ENCODE measurements at regions not wholly inside any gene's neighbourhood (a gene's known extent, or its start where the extent isn't known, plus 50 kb on each side); places are given as distances from the start of the nearest gene placed in this dataset.

- H3K36me3 ChIP-seq (ENCODE audit: control insufficient read depth in 2 of 2, insufficient read depth in 1 of 2, low read length in 2 of 2) = no peaks in the 10 kb centered on the region
- TF ChIP-seq ZNF449 (tag by site-specific recombination; IDR thresholded peaks at IDR 0.05) (no peak), ZNF335 (tag by site-specific recombination; conservative IDR thresholded peaks at IDR 0.05) (0 out of 2 replicates have a peak, but pooled peaks have one; percentile 15)
- ChIA-PET CTCF (no interaction called here), POLR2A (no interaction called here)
- no peaks in the 10 kb centered on the region for H3K9me3 ChIP-seq (ENCODE audit: control insufficient read depth, insufficient read depth, low read depth, low read length)
- H3K27ac ChIP-seq (ENCODE audit: extremely low read depth, low read depth, low read length) = no peak overlapping the region
- no peaks in the 10 kb centered on the region for H3K4me1 ChIP-seq (ENCODE audit: control insufficient read depth, insufficient read depth, low read length)
- H3K4me3 ChIP-seq (ENCODE audit: low read depth, low read length) = no peak overlapping the region
These were observed 84.0 kb downstream of the HES1 start for GRCh38 chr3:194219826-194220410.

- no peak overlapping the region for H3K4me3 ChIP-seq (ENCODE audit: low read depth, low read length)
- ChIA-PET POLR2A (no interaction called here), CTCF (interaction anchor here (0.6 kb wide), 1 partner anchor 21 kb away, joined by 3 read pairs; no protein-coding TSS in a partner anchor)
- H3K36me3 ChIP-seq (ENCODE audit: control insufficient read depth in 2 of 2, insufficient read depth in 1 of 2, low read length in 2 of 2) = no peaks in the 10 kb centered on the region
- H3K4me1 ChIP-seq (ENCODE audit: control insufficient read depth, insufficient read depth, low read length) = no peaks in the 10 kb centered on the region
- H3K27ac ChIP-seq (ENCODE audit: extremely low read depth, low read depth, low read length) = no peak overlapping the region
- TF ChIP-seq ZNF555 (tag by site-specific recombination; conservative IDR thresholded peaks at IDR 0.05) (no peak), ZSCAN23 (tag by site-specific recombination; IDR thresholded peaks at IDR 0.05) (no peak), GLIS1 (tag by site-specific recombination; IDR thresholded peaks at IDR 0.05) (no peak), ZNF266 (tag by site-specific recombination; IDR thresholded peaks at IDR 0.05; ENCODE audit: low read depth) (no peak), RBAK (tag by site-specific recombination; IDR thresholded peaks at IDR 0.05) (no peak), ZSCAN18 (tag by site-specific recombination; IDR thresholded peaks at IDR 0.05) (no peak), ZNF513 (tag by site-specific recombination; IDR thresholded peaks at IDR 0.05) (no peak), ZNF133 (tag by site-specific recombination; IDR thresholded peaks at IDR 0.05) (no peak), ZBTB11 (tag by site-specific recombination; conservative IDR thresholded peaks at IDR 0.05; ENCODE audit: low read depth) (no peak), ZFP41 (tag by site-specific recombination; IDR thresholded peaks at IDR 0.05; ENCODE audit: borderline replicate concordance) (no peak), ZNF629 (tag by site-specific recombination; IDR thresholded peaks at IDR 0.05) (no peak), ZNF221 (tag by site-specific recombination; IDR thresholded peaks at IDR 0.05; ENCODE audit: borderline replicate concordance) (no peak), SP2 (tag by site-specific recombination; IDR thresholded peaks at IDR 0.05) (no peak), ZNF114 (tag by site-specific recombination; IDR thresholded peaks at IDR 0.05) (no peak), ZNF16 (tag by site-specific recombination; IDR thresholded peaks at IDR 0.05; ENCODE audit: low read depth) (no peak), ZNF707 (tag by site-specific recombination; IDR thresholded peaks at IDR 0.05) (no peak), ZBTB6 (tag by site-specific recombination; IDR thresholded peaks at IDR 0.05) (no peak), ZFP37 (tag by site-specific recombination; IDR thresholded peaks at IDR 0.05) (no peak), SP3 (tag by site-specific recombination; IDR thresholded peaks at IDR 0.05) (no peak), ZNF621 (tag by site-specific recombination; IDR thresholded peaks at IDR 0.05) (no peak)
- no peaks in the 10 kb centered on the region for H3K9me3 ChIP-seq (ENCODE audit: control insufficient read depth, insufficient read depth, low read depth, low read length)
These were observed 85.0 kb downstream of the HES1 start for GRCh38 chr3:194220901-194221326.
